ENCODE measurements at regions not wholly inside any gene's neighbourhood (a gene's known extent, or its start where the extent isn't known, plus 50 kb on each side); places are given as distances from the start of the nearest gene placed in this dataset.

DNA sequence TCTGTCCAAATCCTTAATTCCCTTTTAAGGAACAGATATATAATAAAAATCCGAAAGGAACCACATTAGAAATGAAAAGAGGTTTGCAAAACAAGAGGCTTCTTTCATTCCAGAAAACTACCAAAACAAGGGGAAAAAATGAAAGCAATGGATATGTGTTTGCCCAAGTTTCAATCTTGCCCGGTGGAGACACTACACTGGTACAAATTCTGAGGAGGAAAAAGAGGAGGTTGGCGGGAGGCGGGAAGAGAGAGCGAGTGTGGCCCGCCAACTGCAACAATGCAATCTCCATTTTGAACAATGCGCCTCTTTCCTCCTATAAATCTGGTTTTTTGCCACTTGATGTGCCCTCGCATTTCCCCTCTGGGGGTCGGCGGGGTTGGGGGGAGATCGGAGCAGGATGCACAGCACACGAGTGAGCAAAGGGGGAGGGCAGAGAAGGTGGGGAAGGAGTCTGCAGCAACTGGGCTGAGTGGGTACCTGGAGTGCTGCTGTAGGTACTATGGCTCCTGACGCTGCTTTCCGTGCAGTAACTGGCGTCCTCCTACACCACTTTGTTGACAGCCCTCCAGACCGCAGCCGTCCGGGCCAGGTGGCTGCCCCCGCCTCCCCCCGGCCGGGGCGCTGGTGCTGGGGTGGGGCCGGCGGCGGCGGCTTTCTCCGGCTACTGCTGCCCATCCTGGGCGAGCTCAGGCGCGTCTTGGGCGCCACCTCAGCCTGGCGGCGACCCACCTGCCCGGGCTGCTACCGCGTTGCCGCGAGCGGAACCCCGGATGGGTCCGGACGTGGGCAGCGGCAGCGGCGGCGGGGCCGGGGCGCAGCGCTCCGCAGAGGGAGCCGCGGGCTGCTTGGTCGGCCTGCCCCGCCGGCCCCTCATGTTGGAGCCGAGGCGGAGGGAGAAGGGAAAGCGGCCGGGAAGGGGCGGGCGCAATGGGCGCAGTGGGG, 93.8 kb upstream of the PLEKHM1 start (continued):
- TF ChIP-seq SPEN (CRISPR knock-in tag; IDR thresholded peaks at IDR 0.05; ENCODE audit: low read depth) (peak; percentile 38; the same call in 1 of the 2 replicates), ISX (CRISPR knock-in tag; conservative IDR thresholded peaks at IDR 0.05) (no peak), ZNF678 (CRISPR knock-in tag; IDR thresholded peaks at IDR 0.05) (0 out of 2 replicates have a peak, but pooled peaks have one; percentile 8), KLF12 (CRISPR knock-in tag; IDR thresholded peaks at IDR 0.05; ENCODE audit: borderline replicate concordance) (peak; percentile 51; the same call in 1 of the 2 replicates), MZF1 (CRISPR knock-in tag; IDR thresholded peaks at IDR 0.05; ENCODE audit: borderline replicate concordance) (no peak), EEA1 (CRISPR knock-in tag; IDR thresholded peaks at IDR 0.05; ENCODE audit: borderline replicate concordance) (0 out of 2 replicates have a peak, but pooled peaks have one; percentile 10), SRSF1 (optimal IDR thresholded peaks at IDR 0.05; ENCODE audit: low read depth, low read length) (peak; percentile 5), ZFP82 (CRISPR knock-in tag; IDR thresholded peaks at IDR 0.05; ENCODE audit: borderline replicate concordance) (no peak; the same call in 1 of the 2 replicates), ASH2L (IDR thresholded peaks at IDR 0.05; ENCODE audit: insufficient read length, low read depth, low read length) (peak; percentile 71), ZFX (CRISPR knock-in tag; IDR thresholded peaks at IDR 0.05; ENCODE audit: low read depth) (peak; percentile 78), ZNF17 (CRISPR knock-in tag; IDR thresholded peaks at IDR 0.05) (no peak), ZNF143 (CRISPR knock-in tag; IDR thresholded peaks at IDR 0.05) (no peak), HNRNPLL (IDR thresholded peaks at IDR 0.05; ENCODE audit: low read depth, low read length, poor library complexity, severe bottlenecking) (peak; percentile 48), SMARCC2 (IDR thresholded peaks at IDR 0.05) (no peak), ZNF260 (CRISPR knock-in tag; IDR thresholded peaks at IDR 0.05; ENCODE audit: borderline replicate concordance, low read depth) (no peak), ZNF709 (CRISPR knock-in tag; IDR thresholded peaks at IDR 0.05) (0 out of 2 replicates have a peak, but pooled peaks have one; percentile 43), PHF21A (CRISPR knock-in tag; IDR thresholded peaks at IDR 0.05) (0 out of 2 replicates have a peak, but pooled peaks have one; percentile 4), FOSL2 (CRISPR knock-in tag; IDR thresholded peaks at IDR 0.05) (no peak), SALL2 (CRISPR knock-in tag; IDR thresholded peaks at IDR 0.05) (peak; percentile 42; the same call in 1 of the 2 replicates), ZNF564 (CRISPR knock-in tag; IDR thresholded peaks at IDR 0.05) (peak; percentile 51; the same call in 1 of the 2 replicates), ZNF556 (CRISPR knock-in tag; IDR thresholded peaks at IDR 0.05; ENCODE audit: borderline replicate concordance) (peak; percentile 72; the same call in 1 of the 2 replicates), KDM3A (CRISPR knock-in tag; IDR thresholded peaks at IDR 0.05; ENCODE audit: low read depth) (no peak), PITX1 (CRISPR knock-in tag; IDR thresholded peaks at IDR 0.05) (no peak), POLR2G (IDR thresholded peaks at IDR 0.05; ENCODE audit: low read depth, low read length) (peak; percentile 77), ZNF543 (CRISPR knock-in tag; IDR thresholded peaks at IDR 0.05) (no peak), CEBPG (CRISPR knock-in tag; IDR thresholded peaks at IDR 0.05) (no peak)
- TF ChIP-seq, protein P1, sequence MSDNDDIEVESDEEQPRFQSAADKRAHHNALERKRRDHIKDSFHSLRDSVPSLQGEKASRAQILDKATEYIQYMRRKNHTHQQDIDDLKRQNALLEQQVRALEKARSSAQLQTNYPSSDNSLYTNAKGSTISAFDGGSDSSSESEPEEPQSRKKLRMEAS (IDR thresholded peaks at IDR 0.05), result peak; percentile 45; the same call in 1 of the 2 replicates
- TF ChIP-seq, protein P2, sequence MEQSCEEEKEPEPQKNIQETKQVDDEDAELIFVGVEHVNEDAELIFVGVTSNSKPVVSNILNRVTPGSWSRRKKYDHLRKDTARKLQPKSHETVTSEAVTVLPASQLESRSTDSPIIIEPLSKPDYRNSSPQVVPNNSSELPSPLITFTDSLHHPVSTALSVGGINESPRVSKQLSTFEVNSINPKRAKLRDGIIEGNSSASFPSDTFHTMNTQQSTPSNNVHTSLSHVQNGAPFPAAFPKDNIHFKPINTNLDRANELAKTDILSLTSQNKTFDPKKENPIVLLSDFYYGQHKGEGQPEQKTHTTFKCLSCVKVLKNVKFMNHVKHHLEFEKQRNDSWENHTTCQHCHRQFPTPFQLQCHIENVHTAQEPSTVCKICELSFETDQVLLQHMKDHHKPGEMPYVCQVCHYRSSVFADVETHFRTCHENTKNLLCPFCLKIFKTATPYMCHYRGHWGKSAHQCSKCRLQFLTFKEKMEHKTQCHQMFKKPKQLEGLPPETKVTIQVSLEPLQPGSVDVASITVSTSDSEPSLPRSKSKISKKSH (CRISPR knock-in tag; IDR thresholded peaks at IDR 0.05; ENCODE audit: borderline replicate concordance), result peak; percentile 81
- TF ChIP-seq, protein P3, sequence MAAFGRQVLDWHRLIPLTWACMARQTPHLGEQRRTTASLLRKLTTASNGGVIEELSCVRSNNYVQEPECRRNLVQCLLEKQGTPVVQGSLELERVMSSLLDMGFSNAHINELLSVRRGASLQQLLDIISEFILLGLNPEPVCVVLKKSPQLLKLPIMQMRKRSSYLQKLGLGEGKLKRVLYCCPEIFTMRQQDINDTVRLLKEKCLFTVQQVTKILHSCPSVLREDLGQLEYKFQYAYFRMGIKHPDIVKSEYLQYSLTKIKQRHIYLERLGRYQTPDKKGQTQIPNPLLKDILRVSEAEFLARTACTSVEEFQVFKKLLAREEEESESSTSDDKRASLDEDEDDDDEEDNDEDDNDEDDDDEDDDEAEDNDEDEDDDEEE (CRISPR knock-in tag; IDR thresholded peaks at IDR 0.05), result peak; percentile 15; the same call in 1 of the 2 replicates
